ENCODE measurements at regions not wholly inside any gene's neighbourhood (a gene's known extent, or its start where the extent isn't known, plus 50 kb on each side); places are given as distances from the start of the nearest gene placed in this dataset.
"Not testable (repeated sequence)": the region's sequence is repeated elsewhere in the genome, so short reads cannot be mapped to it uniquely, and the experiment has no call there.

GRCh38 chr3:72646263-72646662 is 202.0 kb downstream of the SHQ1 start:
- DNase-seq (ENCODE audit: low spot score): no peak
- no peaks in the 10 kb centered on the region for H3K9me2 ChIP-seq (replicated peaks; ENCODE audit: insufficient read depth)
- no peaks in the 10 kb centered on the region for H4K20me1 ChIP-seq (ENCODE audit: insufficient read depth, poor library complexity, severe bottlenecking)
- no peak overlapping the region for H2AFZ ChIP-seq
- H3K27ac ChIP-seq: no peak overlapping the region
- no peaks in the 10 kb centered on the region for H3K27me3 ChIP-seq
- no peak for TF ChIP-seq EZH2phosphoT487 (IDR thresholded peaks at IDR 0.05; ENCODE audit: low read depth, severe bottlenecking, unreplicated experiment)
- TF ChIP-seq EZH2 (IDR thresholded peaks at IDR 0.05; ENCODE audit: borderline replicate concordance): no peak
- no peak for TF ChIP-seq CTCF (IDR thresholded peaks at IDR 0.05; ENCODE audit: poor library complexity)
- H3K36me3 ChIP-seq (replicated peaks; ENCODE audit: insufficient read depth, low read depth): no peaks in the 10 kb centered on the region
- no peaks in the 10 kb centered on the region for H3K79me2 ChIP-seq
- H3K4me3 ChIP-seq: no peak overlapping the region
- no peaks in the 10 kb centered on the region for H3K9me3 ChIP-seq (ENCODE audit: low read depth)
- H3K4me1 ChIP-seq (ENCODE audit: insufficient read depth): no peaks in the 10 kb centered on the region
- WGBS (ENCODE audit: low lambda C conversion rate, missing lambda C conversion rate): 68% methylated on average over 2 of the region's 2 CpGs
- H3K4me2 ChIP-seq: no peak overlapping the region

- H3K36me3 ChIP-seq (replicated peaks; ENCODE audit: insufficient read depth, low read depth); H3K27ac ChIP-seq; H2AFZ ChIP-seq; H3K9me2 ChIP-seq (replicated peaks; ENCODE audit: insufficient read depth); H4K20me1 ChIP-seq (ENCODE audit: insufficient read depth, poor library complexity, severe bottlenecking); H3K79me2 ChIP-seq; H3K4me2 ChIP-seq; DNase-seq (ENCODE audit: low spot score); H3K27me3 ChIP-seq; H3K4me3 ChIP-seq; H3K9me3 ChIP-seq (ENCODE audit: low read depth); H3K4me1 ChIP-seq (ENCODE audit: insufficient read depth): not testable (repeated sequence)
- WGBS (ENCODE audit: low lambda C conversion rate, missing lambda C conversion rate): 92% methylated on average over 8 of the region's 8 CpGs
These were observed 204.6 kb downstream of the SHQ1 start for GRCh38 chr3:72643635-72644034.

GRCh38 chr3:72641684-72642083 is 206.6 kb downstream of the SHQ1 start:
- Histone ChIP-seq H3K79me2 (no peaks in the 10 kb centered on the region), H3K9me2 (replicated peaks; ENCODE audit: insufficient read depth) (no peaks in the 10 kb centered on the region), H4K20me1 (ENCODE audit: insufficient read depth, poor library complexity, severe bottlenecking) (no peaks in the 10 kb centered on the region), H3K4me3 (no peak overlapping the region), H3K9me3 (ENCODE audit: low read depth) (no peaks in the 10 kb centered on the region), H3K36me3 (replicated peaks; ENCODE audit: insufficient read depth, low read depth) (no peaks in the 10 kb centered on the region), H3K4me2 (no peak overlapping the region), H3K27ac (no peak overlapping the region), H3K4me1 (ENCODE audit: insufficient read depth) (no peaks in the 10 kb centered on the region), H2AFZ (no peak overlapping the region), H3K27me3 (no peaks in the 10 kb centered on the region)
- WGBS (ENCODE audit: low lambda C conversion rate, missing lambda C conversion rate): 80% methylated on average over 2 of the region's 2 CpGs
- TF ChIP-seq EZH2 (IDR thresholded peaks at IDR 0.05; ENCODE audit: borderline replicate concordance): no peak
- TF ChIP-seq EZH2phosphoT487 (IDR thresholded peaks at IDR 0.05; ENCODE audit: low read depth, severe bottlenecking, unreplicated experiment): no peak
- TF ChIP-seq CTCF (IDR thresholded peaks at IDR 0.05; ENCODE audit: poor library complexity): no peak
- no peak for DNase-seq (ENCODE audit: low spot score)

GRCh38 chr3:72641072-72641471 is 207.2 kb downstream of the SHQ1 start:
- TF ChIP-seq EZH2phosphoT487 (IDR thresholded peaks at IDR 0.05; ENCODE audit: low read depth, severe bottlenecking, unreplicated experiment) (no peak), CTCF (IDR thresholded peaks at IDR 0.05; ENCODE audit: poor library complexity) (no peak), EZH2 (IDR thresholded peaks at IDR 0.05; ENCODE audit: borderline replicate concordance) (no peak)
- Histone ChIP-seq H3K4me3 (no peak overlapping the region), H3K27ac (no peak overlapping the region), H2AFZ (no peak overlapping the region), H3K9me3 (ENCODE audit: low read depth) (no peaks in the 10 kb centered on the region), H4K20me1 (ENCODE audit: insufficient read depth, poor library complexity, severe bottlenecking) (no peaks in the 10 kb centered on the region), H3K27me3 (no peaks in the 10 kb centered on the region), H3K9me2 (replicated peaks; ENCODE audit: insufficient read depth) (no peaks in the 10 kb centered on the region), H3K4me2 (no peak overlapping the region), H3K36me3 (replicated peaks; ENCODE audit: insufficient read depth, low read depth) (no peaks in the 10 kb centered on the region), H3K4me1 (ENCODE audit: insufficient read depth) (no peaks in the 10 kb centered on the region), H3K79me2 (no peaks in the 10 kb centered on the region)
- no peak for DNase-seq (ENCODE audit: low spot score)
- WGBS (ENCODE audit: low lambda C conversion rate, missing lambda C conversion rate): 93% methylated on average over 4 of the region's 4 CpGs

All from hepatocyte (in vitro differentiated cells).